HepG2 (cell line): ENCODE measurements at regions not wholly inside any gene's neighbourhood (a gene's known extent, or its start where the extent isn't known, plus 50 kb on each side); places are given as distances from the start of the nearest gene placed in this dataset.

Source experiments
- ATAC-seq: fragments of 200-7000 bp; cut with Tn5 transposase; 3 replicates; pipeline ENCODE4 v1.9.1; 2020; ENCODE audit warnings: mild to moderate bottlenecking, moderate library complexity
- BruUV-seq: library from RNA; stranded (reverse); fragments of 400-500 nt; replicated peaks from 2 replicates; lab custom pipeline; 2021; lab: Mats Ljungman, UMichigan
- CTCF ChIA-PET: fragments of 300-600 bp; formaldehyde crosslinking; extraction: SDS; loops from one replicate; lab custom pipeline; 2021; ENCODE audit warnings: low total read pairs, inconsistent platforms, low intra/inter-chr PET ratio; lab: Yijun Ruan, JAX
- POLR2A ChIA-PET: fragments of 350-600 bp; sonication (Branson Sonifier 250); formaldehyde crosslinking; loops from one replicate; lab custom pipeline; 2020; ENCODE audit warnings: antibody characterized with exemption, inconsistent platforms; lab: Yijun Ruan, JAX
- DNase-seq: peaks from one replicate; pipeline ENCODE4 v3.0.0-alpha.2; 2015; ENCODE audit warnings: low spot score
- FAIRE-seq: peaks from 3 replicates; lab custom pipeline; 2011; peaks lifted over from hg19 to GRCh38; lab: Jason Lieb, UNC
- H2AFZ ChIP-seq: one replicate; pipeline ENCODE4 v1.6.1; 2011; ENCODE audit warnings: low read length, inconsistent platforms
- H3K27ac ChIP-seq: fragments of 300-600 bp; 3 replicates; pipeline ENCODE4 v1.8.0; 2011; ENCODE audit warnings: mixed run types, mild to moderate bottlenecking, mixed read lengths, low read length, inconsistent platforms; ENCODE audit not compliant: insufficient read depth; ENCODE audit errors: extremely low read length
- H3K27me3 ChIP-seq, 2 experiments: fragments of 200-600 bp in 1 of 2; 2 replicates in 1 of 2; 3 replicates in 1 of 2; pipeline versions ENCODE4 v1.6.0 to v1.8.0; 2011; ENCODE audit warnings: low read length in 2 of 2, mild to moderate bottlenecking in 2 of 2, moderate library complexity in 2 of 2, inconsistent platforms in 1 of 2; ENCODE audit not compliant: insufficient read depth in 2 of 2, control insufficient read depth in 1 of 2
- H3K36me3 ChIP-seq, 2 experiments: fragments of 200-600 bp in 1 of 2; replicated peaks in 1 of 2; 2 replicates in 1 of 2; 3 replicates in 1 of 2; pipeline versions ENCODE4 v1.5.1 to v1.8.0; 2011; ENCODE audit warnings: low read length in 2 of 2, inconsistent platforms in 1 of 2; ENCODE audit not compliant: insufficient read depth in 2 of 2, control insufficient read depth in 1 of 2
- H3K4me1 ChIP-seq: 2 replicates; pipeline ENCODE4 v1.5.1; 2012; ENCODE audit warnings: low read length, inconsistent platforms; ENCODE audit not compliant: insufficient read depth
- H3K4me2 ChIP-seq: 2 replicates; pipeline ENCODE4 v1.6.0; 2011; ENCODE audit warnings: low read depth, low read length, inconsistent platforms
- H3K4me3 ChIP-seq, 3 experiments: fragments of 200-600 bp in 1 of 3; sonication (generic), shearing (Covaris generic) in 1 of 3; replicated peaks in 1 of 3; 2 replicates each; pipeline ENCODE4 v1.5.1; 2011 to 2016; ENCODE audit warnings: low read length in 3 of 3, inconsistent platforms in 2 of 3, low read depth in 2 of 3, mild to moderate bottlenecking in 2 of 3, control low read depth in 1 of 3, mixed read lengths in 1 of 3; ENCODE audit not compliant: insufficient read depth in 1 of 3
- H3K79me2 ChIP-seq: one replicate; pipeline ENCODE4 v1.6.1; 2011; ENCODE audit warnings: low read length, inconsistent platforms; ENCODE audit not compliant: insufficient read depth
- H3K9ac ChIP-seq: 2 replicates; pipeline ENCODE4 v1.6.0; 2011; ENCODE audit warnings: mild to moderate bottlenecking, low read depth, low read length, inconsistent platforms; ENCODE audit not compliant: insufficient read depth
- H3K9me3 ChIP-seq: 2 replicates; pipeline ENCODE4 v1.5.1; 2012; ENCODE audit warnings: mild to moderate bottlenecking, low read length
- H4K20me1 ChIP-seq: 2 replicates; pipeline ENCODE4 v1.6.0; 2011; ENCODE audit warnings: inconsistent platforms, mild to moderate bottlenecking, low read length, moderate library complexity; ENCODE audit not compliant: insufficient read depth
- CREBL2 ChIP-seq: sonication (generic); formaldehyde crosslinking; IDR thresholded peaks from 2 replicates; pipeline ENCODE4 v1.8.1; 2023; ENCODE audit warnings: missing genetic modification reagents, mild to moderate bottlenecking, borderline replicate concordance
- FOXC1 ChIP-seq: sonication (generic); formaldehyde crosslinking; IDR thresholded peaks from 2 replicates; pipeline ENCODE4 v1.8.0; 2022; ENCODE audit warnings: mild to moderate bottlenecking, missing genetic modification reagents, borderline replicate concordance
- PATZ1 ChIP-seq: sonication (generic); formaldehyde crosslinking; IDR thresholded peaks from 2 replicates; pipeline ENCODE4 v1.4.0; 2020; ENCODE audit warnings: missing genetic modification reagents
- SAP130 ChIP-seq: IDR thresholded peaks from 2 replicates; pipeline ENCODE4 v1.6.1; 2016; ENCODE audit warnings: low read depth
- ZBED4 ChIP-seq: sonication (generic); formaldehyde crosslinking; IDR thresholded peaks from 2 replicates; pipeline ENCODE4 v1.4.0; 2020; ENCODE audit warnings: missing genetic modification reagents, borderline replicate concordance
- ZIK1 ChIP-seq: sonication (generic); formaldehyde crosslinking; IDR thresholded peaks from 2 replicates; pipeline ENCODE4 v1.5.0; 2020; ENCODE audit warnings: mild to moderate bottlenecking, low read depth, missing genetic modification reagents, borderline replicate concordance
- ZNF350 ChIP-seq: sonication (generic); formaldehyde crosslinking; IDR thresholded peaks from 2 replicates; pipeline ENCODE4 v1.4.0; 2020; ENCODE audit warnings: mild to moderate bottlenecking, low read depth, missing genetic modification reagents, borderline replicate concordance
- ZNF776 ChIP-seq: sonication (generic); formaldehyde crosslinking; IDR thresholded peaks from 2 replicates; pipeline ENCODE4 v1.4.0; 2020; ENCODE audit warnings: mild to moderate bottlenecking, missing genetic modification reagents
- WGBS: methylation state at CpG from one replicate; pipeline ENCODE4 v1.1.6; 2017; ENCODE audit warnings: low lambda C conversion rate; 5-methylcytosine and 5-hydroxymethylcytosine counted together
- in situ Hi-C: cut with HindIII; loops from 2 replicates; pipeline ENCODE4 v1.10.0; 2017; ENCODE audit warnings: low pct_unique_long_range_greater_than_20kb; ENCODE audit not compliant: extremely low pct_ligation_motif_present
- intact Hi-C: fragments of 100-400 bp; cut with micrococcal nuclease; formaldehyde crosslinking; loops from one replicate; pipeline ENCODE4 v1.10.0; 2022; ENCODE audit not compliant: unreplicated experiment

GRCh38 chr13:83621765-83622421 lies 260.4 kb downstream of the SLITRK1 start:
- FAIRE-seq, result no peak
- 13% methylated on average over 5 of the region's 10 CpGs for WGBS
- no peak for ATAC-seq
- Histone ChIP-seq H3K4me3 (no peak overlapping the region), H3K79me2 (no peaks in the 10 kb centered on the region), H3K9ac (no peak overlapping the region), H3K9me3 (peaks cover 6% of the 10 kb centered on the region; the same call in 1 of the 2 replicates), H3K27me3 (no peaks in the 10 kb centered on the region), H2AFZ (no peak overlapping the region), H3K27ac (no peak overlapping the region), H3K4me2 (no peak overlapping the region), H3K4me1 (no peaks in the 10 kb centered on the region), H4K20me1 (no peaks in the 10 kb centered on the region), H3K36me3 (no peaks in the 10 kb centered on the region)
- CTCF ChIA-PET, result no interaction called here
- TF ChIP-seq ZNF350 (CRISPR knock-in tag), result no peak
- no peak for TF ChIP-seq FOXC1 (CRISPR knock-in tag)
- no peak for TF ChIP-seq SAP130 (CRISPR knock-in tag)
- no peak for TF ChIP-seq ZIK1
- no peak for TF ChIP-seq ZBED4 (CRISPR knock-in tag)
- TF ChIP-seq PATZ1 (CRISPR knock-in tag), result no peak
- TF ChIP-seq ZNF776 (CRISPR knock-in tag), result no peak
- TF ChIP-seq CREBL2 (CRISPR knock-in tag), result no peak
- no TSS peak for BruUV-seq
- intact Hi-C loops (no loop called here), in situ Hi-C loops (no loop called here)
- DNase-seq, result no peak
- POLR2A ChIA-PET, result no interaction called here
